DMS 273 (cell line): ENCODE measurements at regions not wholly inside any gene's neighbourhood (a gene's known extent, or its start where the extent isn't known, plus 50 kb on each side); places are given as distances from the start of the nearest gene placed in this dataset.
"Not testable (repeated sequence)": the region's sequence is repeated elsewhere in the genome, so short reads cannot be mapped to it uniquely, and the experiment has no call there.

ENCODE experiments used
- DNase-seq: peaks from one replicate; lab custom pipeline; 2025; ENCODE audit not compliant: unreplicated experiment; lab: John Stamatoyannopoulos, UW

DNA sequence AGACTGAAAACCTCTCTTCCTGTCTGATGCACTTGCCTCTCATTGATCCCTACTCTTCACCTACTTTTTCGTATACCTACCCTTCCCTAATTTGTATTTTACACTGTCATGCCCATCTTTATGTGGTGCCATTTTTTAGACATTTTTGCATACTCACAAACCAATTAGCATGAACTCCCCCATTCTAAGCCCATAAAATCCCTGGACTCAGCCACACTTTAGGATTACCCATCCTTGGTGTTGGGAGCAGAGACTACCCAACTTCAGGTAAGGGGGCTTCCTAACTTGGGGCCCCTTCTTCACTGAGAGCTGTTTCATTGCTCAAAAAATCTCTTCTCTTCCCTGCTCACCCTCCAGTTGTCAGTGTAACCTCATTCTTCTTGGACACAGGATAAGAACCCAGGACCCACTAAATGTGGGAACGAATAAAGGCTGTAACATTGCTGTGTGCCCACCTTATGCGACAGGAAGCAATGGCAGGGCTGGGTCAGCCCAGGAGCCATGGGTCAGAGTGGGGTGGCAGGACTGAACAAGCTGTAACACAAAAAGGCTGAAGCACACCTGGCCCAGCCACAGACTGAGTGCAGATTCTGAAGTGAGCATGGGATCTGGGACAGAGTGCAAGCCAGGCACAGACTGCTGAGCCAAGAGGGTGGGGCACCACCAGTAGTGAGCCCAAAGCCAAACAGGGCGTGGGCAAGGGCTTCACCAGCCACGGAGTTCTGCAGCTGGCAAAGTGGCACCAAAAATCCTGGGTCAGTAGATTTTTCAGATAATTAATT is 789.1 kb upstream of the HS3ST5 start:
- no peak for DNase-seq

GRCh38 chr6:115121513-115121912 is 778.7 kb upstream of the HS3ST5 start:
- DNase-seq: not testable (repeated sequence)

DNA sequence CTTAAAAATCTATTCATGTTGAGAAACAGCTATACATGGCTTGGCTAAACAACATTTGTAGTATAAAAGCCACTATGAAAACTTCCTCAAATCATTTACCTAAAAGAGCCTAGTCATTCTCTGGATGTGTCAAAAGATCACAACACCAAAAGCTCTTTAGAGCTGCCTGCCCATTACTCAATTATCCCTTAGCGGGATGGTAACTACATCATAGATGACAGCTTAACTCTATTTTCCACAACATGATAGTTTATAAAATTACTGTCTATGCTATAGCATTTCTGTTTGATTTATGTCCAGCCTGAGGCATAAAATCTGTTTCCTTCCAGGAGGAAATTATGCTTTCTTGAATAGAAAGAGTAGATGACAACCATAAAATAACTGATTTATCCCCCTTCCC is 777.6 kb upstream of the HS3ST5 start:
- no peak for DNase-seq

DNA sequence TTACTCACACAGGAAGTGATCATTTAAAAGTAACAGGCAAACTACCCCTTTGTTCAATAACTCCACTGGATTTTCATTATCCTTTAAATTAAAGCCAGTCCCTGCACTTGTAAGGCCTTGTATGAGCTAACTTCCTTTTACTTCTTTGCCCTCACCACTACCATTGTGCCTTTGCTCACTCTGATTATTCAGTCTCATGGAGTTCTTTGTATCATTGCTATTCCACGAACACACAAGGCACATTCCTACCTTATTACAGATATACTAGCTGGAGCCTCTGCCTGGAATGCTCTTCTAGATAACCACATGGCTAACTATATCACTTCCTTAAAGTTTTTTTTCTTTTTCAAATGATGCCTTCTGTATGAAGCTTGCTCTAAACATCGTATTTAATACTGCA is 748.6 kb upstream of the HS3ST5 start:
- no peak for DNase-seq

DNA sequence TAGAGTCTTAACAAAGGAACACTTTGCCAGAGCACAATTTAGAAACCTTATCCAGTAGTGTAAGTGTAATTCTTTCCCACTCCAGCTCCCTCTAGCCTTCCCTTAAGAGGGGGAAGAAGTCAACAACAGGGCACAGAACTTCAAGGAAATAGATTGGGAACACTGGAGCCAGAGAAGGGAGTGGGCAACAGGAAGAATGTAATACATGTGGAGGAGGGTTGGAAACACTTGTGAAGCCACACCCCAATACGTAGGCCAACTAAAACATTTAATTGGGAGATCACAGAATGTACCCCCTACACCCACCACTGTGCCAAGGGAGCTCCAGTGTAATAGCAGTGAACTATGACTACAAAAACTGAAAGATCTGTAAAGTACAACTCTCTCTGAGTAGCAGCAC is 735.7 kb upstream of the HS3ST5 start:
- DNase-seq: no peak

DNA sequence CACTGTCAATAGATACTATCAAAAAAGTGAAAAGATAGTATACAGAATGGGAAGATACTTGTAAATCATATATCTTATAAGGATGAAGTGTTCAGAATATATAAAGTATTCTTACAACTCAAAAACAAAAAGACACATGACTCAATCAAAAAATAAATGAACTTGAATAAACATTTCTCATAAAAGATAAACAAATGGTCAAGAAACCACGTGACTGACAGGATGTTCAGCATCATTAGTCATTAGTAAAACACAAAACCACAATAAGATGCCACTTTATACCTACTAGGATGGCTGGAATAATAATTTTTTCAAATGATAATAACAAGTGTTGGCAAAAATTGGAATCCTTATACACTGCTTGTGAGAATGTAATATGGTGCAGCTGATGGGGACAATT is 729.1 kb upstream of the HS3ST5 start:
- no peak for DNase-seq

GRCh38 chr6:115067690-115068447 is 725.0 kb upstream of the HS3ST5 start:
- no peak for DNase-seq

DNA sequence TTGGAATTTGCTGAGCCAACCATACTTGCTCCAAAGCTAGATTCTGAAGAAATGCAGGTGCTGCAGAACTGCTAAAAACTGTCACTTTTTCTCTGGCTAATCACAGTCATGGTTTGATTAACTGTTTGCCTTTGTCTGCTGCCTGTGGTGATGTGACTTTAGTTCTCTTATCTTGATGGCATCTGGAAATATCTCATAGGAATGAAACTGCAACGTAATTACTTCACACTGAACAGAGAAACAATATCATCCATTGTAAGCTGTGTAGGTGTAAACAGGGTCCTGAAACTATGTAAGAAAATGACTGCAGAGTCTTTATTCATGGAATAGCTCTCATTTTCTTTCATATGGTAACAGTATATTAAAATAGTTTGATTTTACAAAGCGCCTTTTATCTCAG is 721.9 kb upstream of the HS3ST5 start:
- no peak for DNase-seq

DNA sequence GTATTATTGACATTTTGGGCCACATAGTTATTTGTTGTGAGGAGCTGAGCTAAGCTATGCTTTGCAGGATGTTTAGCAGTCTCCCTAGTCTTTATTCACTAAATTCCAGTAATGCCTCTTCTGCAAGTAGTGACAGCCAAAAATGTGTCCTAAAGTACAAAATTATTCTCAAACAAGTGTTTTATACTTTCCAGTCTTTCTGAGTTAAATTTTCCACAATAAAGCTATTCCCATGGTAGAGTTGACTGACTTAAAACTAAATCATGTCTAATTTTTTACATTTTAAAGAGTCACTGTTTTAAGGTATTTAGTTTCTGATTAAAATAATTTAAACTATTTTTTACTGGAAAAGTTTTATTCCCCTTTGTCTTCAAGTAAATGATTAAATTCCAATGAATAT is 717.8 kb upstream of the HS3ST5 start:
- no peak for DNase-seq

DNA sequence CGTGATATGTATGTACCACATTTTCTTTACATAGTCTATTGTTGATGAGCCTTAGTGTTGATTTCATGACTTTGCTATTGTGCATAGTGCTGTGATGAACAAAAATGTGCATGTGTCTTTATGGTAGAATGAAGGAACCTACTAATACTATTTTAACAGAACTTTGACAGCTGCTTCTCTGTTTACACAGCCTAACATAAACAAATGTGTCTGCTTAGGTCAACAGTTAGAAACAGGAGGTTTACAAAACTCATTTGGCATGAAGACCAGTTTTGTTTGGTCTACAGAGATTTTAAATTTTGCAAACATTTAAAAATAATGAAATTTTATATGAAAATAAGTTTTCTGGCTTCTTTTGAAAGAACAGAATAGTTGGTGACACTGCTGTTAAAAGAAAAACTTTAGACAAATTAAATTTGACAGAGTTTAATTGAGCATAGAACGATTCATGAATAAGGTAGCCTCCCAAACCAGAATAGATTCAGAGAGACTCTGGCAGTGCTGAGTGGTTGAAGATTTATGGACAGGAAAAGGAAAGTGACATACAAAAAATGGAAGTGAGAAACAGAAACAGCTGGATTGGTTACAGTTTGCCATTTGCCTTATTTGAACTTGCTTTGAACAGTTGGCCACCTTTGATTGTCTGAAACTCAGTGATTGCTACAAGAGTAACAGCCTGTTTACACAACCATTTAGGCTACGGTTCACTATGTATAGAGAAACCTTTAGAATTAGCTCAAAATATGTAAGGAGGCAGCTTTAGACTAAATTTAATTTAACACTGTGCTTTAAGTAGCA is 715.8 kb upstream of the HS3ST5 start:
- no peak for DNase-seq

DNA sequence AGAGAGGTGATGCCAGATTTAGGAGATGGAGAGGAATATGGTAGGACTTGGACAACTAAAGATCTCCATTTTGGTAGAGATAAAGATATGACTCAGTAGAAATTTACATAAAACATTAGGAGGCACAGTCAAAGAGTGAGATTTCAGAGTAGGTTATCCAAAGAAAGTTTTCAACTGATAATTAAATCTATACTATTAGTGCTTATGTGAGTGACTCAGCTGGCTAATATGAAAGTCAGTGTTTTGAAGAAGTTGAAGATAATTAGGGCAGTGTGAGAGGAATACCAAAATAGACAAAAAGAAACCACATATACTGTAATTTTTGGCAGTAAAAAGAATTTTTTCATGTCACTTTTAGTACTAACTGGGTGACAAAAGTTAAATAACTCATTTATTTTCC is 712.8 kb upstream of the HS3ST5 start:
- DNase-seq: no peak

DNA sequence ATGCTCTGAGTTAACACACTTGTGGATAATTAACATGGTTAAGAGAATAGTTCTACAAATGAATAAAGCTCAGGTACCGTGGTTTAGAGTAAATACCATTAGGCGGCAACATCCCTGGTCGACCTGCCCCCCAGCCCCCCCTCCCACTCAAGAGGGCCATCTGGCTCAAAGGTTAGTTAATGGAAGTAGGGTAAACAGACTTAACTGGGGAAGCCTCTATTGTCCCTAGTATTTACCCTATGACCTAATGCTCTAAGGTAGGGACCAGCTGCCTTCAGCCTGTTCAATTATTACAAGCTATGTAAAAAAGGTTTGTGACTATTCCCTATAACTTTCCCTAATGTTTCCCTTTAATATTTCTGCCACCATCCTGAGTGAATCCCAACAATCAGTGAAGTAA is 711.4 kb upstream of the HS3ST5 start:
- DNase-seq: not testable (repeated sequence)

- DNase-seq: no peak
Measured at GRCh38 chr6:115053169-115053860, 710.5 kb upstream of the HS3ST5 start.

GRCh38 chr6:115016593-115016992 is 673.8 kb upstream of the HS3ST5 start:
- DNase-seq: no peak

- DNase-seq: no peak
Measured at GRCh38 chr6:115004982-115005381, 662.2 kb upstream of the HS3ST5 start.

DNA sequence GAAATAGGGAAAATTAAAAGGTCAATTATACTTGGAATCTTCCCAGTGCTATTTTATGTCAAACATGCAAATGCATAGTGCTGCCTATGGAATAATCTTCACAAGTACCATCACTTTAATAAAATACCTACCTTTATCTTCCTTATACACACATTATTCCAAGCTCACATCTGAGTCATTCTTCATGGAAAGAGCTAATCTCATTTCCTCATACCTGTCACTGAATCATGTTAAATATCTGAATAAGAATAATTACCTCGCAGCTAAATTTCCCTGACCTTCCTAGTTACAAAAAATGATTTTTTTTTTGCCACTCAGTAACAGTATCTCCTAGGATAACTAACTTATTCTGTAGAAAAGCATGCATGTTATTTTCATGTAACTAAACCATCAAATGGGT is 661.4 kb upstream of the HS3ST5 start:
- no peak for DNase-seq

DNA sequence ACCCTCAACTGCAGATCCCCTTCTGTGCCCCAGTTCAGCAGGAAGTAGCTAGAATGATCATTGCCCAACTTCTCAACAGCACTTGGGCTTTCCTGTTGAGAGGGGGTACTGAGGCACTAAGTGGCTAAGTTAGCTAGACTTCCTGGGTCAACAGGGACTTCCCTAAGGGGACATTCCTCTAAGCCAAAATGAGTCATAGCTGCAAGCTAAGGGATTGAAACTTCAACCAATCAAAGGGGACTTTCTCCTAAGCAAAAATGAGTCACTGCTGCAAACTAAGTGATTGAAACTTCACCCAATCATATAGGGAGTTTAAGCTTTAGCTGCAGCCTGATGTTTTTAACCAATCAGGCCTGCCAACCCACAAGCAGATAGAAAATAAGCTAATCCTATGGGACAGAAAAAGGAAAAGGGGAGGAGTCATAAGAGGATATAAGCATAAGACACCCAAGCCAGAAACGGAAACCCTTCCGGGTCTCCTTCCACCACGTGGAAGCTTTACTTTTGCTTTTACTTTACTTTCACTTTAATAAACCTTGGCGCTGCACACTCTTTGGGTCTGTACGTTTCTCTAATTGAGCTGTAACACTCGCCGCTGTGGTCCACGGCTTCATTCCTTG is 659.0 kb upstream of the HS3ST5 start:
- no peak for DNase-seq

DNA sequence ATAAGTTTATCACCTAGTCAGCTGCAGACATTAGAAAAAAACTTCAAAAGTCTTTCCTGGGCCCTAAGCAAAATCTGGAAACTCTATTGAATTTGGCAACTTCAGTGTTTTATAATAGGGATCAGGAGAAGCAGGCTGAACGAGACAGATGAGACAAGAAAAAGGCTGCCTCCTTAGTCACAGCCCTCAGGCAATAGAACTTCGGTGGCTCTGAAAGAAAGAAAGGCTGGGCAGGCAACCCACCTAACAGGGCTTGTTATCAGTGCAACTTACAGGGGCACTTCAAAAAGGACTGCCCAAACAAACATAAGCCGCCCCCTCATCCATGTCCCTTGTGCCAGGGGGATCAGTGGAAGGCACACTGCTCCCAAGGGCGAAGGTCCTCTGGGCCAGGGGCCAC is 657.9 kb upstream of the HS3ST5 start:
- DNase-seq: no peak

- DNase-seq: no peak
Measured at GRCh38 chr6:114998492-114998891, 655.7 kb upstream of the HS3ST5 start.

GRCh38 chr6:114997813-114998292 is 655.0 kb upstream of the HS3ST5 start:
- DNase-seq: no peak

DNA sequence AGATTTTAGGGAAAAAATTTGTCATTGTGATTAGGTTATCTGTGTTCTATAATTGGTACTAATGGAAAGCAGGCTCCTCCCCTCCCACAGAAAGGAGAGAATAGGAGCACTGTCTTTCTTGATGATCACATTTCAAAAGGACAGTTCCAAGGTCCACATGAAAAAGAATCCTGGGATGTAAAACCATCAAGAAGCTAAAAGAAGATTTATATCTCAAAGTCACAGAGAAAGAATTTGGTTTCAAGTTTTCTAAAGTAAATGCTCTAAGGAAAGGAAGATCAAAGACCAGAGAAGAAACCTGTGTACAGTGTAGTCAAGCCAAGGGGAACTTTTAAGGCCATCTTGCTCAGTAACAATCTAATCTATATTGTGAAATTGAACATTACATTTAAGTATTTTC is 652.7 kb upstream of the HS3ST5 start:
- no peak for DNase-seq
